Endothelial cell of umbilical vein (primary cell): ENCODE measurements at regions not wholly inside any gene's neighbourhood (a gene's known extent, or its start where the extent isn't known, plus 50 kb on each side); places are given as distances from the start of the nearest gene placed in this dataset.

Experiments
- BruUV-seq: library from RNA; stranded (reverse); fragments of 400-500 nt; replicated peaks from 2 replicates; lab custom pipeline; 2021; lab: Mats Ljungman, UMichigan
- CTCF ChIA-PET: fragments of 300-600, 350-600 bp; sonication (Branson Sonifier 250); formaldehyde crosslinking; loops from one replicate; lab custom pipeline; 2021; ENCODE audit warnings: antibody characterized with exemption, inconsistent platforms; lab: Charles Lee
- POLR2A ChIA-PET: fragments of 300-600, 350-600 bp; sonication (Branson Sonifier 250); formaldehyde crosslinking; loops from one replicate; lab custom pipeline; 2021; ENCODE audit warnings: antibody characterized with exemption, inconsistent platforms; lab: Charles Lee
- DNase-seq: peaks from one replicate; pipeline ENCODE4 v3.0.0-alpha.2; 2011; ENCODE audit warnings: low read depth, low spot score
- FAIRE-seq: peaks from 2 replicates; lab custom pipeline; 2011; peaks lifted over from hg19 to GRCh38; lab: Jason Lieb, UNC
- H2AFZ ChIP-seq: 2 replicates; pipeline ENCODE4 v1.6.0; 2012; ENCODE audit warnings: low read depth, low read length, control low read depth, inconsistent platforms
- H3K27ac ChIP-seq: 2 replicates; pipeline ENCODE4 v1.5.1; 2011; ENCODE audit warnings: low read depth, mild to moderate bottlenecking, control low read depth, low read length, moderate library complexity; ENCODE audit not compliant: insufficient read depth
- H3K27me3 ChIP-seq, 2 experiments: 2 replicates each; pipeline versions ENCODE4 v1.6.0 to v1.6.1; 2011; ENCODE audit warnings: low read length in 2 of 2, mixed read lengths in 1 of 2; ENCODE audit not compliant: control insufficient read depth in 2 of 2, insufficient read depth in 2 of 2
- H3K36me3 ChIP-seq, 2 experiments: 2 replicates in 1 of 2; 3 replicates in 1 of 2; pipeline ENCODE4 v1.5.1; 2011; ENCODE audit warnings: low read length in 2 of 2, mild to moderate bottlenecking in 1 of 2, moderate library complexity in 1 of 2; ENCODE audit not compliant: control insufficient read depth in 2 of 2, insufficient read depth in 2 of 2; ENCODE audit errors: extremely low read depth in 1 of 2
- H3K4me1 ChIP-seq: 3 replicates; pipeline ENCODE4 v1.5.1; 2011; ENCODE audit warnings: mild to moderate bottlenecking, low read length; ENCODE audit not compliant: control insufficient read depth, insufficient read depth; ENCODE audit errors: extremely low read depth
- H3K4me2 ChIP-seq: 2 replicates; pipeline ENCODE4 v1.6.1; 2011; ENCODE audit warnings: low read length, control low read depth, mixed read lengths; ENCODE audit not compliant: insufficient read depth
- H3K4me3 ChIP-seq, 3 experiments: fragments of 200-600 bp in 1 of 3; sonication (generic), shearing (Covaris generic) in 1 of 3; replicated peaks in 1 of 3; 2 replicates each; pipeline ENCODE4 v1.5.1; 2011 to 2016; ENCODE audit warnings: control low read depth in 3 of 3, low read length in 3 of 3, mild to moderate bottlenecking in 2 of 3, inconsistent platforms in 1 of 3, low read depth in 1 of 3, moderate library complexity in 1 of 3; ENCODE audit not compliant: insufficient read depth in 1 of 3
- H3K79me2 ChIP-seq: 2 replicates; pipeline ENCODE4 v1.6.0; 2012; ENCODE audit warnings: low read length, inconsistent platforms; ENCODE audit not compliant: control insufficient read depth, insufficient read depth
- H3K9ac ChIP-seq: replicated peaks from 2 replicates; pipeline ENCODE3; 2011; ENCODE audit warnings: low read length, control low read depth; ENCODE audit not compliant: insufficient read depth; ENCODE audit errors: extremely low read depth
- H3K9me1 ChIP-seq: replicated peaks from 3 replicates; pipeline ENCODE4 v1.6.0; 2011; ENCODE audit warnings: mild to moderate bottlenecking, low read length; ENCODE audit not compliant: control insufficient read depth, insufficient read depth; ENCODE audit errors: extremely low read depth
- H3K9me3 ChIP-seq: replicated peaks from 2 replicates; pipeline ENCODE4 v1.5.1; 2012; ENCODE audit warnings: low read length, inconsistent platforms; ENCODE audit not compliant: control insufficient read depth, insufficient read depth
- H4K20me1 ChIP-seq: replicated peaks from 2 replicates; pipeline ENCODE3; 2011; ENCODE audit warnings: mild to moderate bottlenecking, low read length; ENCODE audit not compliant: control insufficient read depth, insufficient read depth; ENCODE audit errors: extremely low read depth
- EZH2 ChIP-seq: IDR thresholded peaks from 2 replicates; pipeline ENCODE4 v1.6.1; 2012; ENCODE audit warnings: borderline replicate concordance, low read depth, mild to moderate bottlenecking, moderate library complexity, low read length, inconsistent platforms; ENCODE audit not compliant: severe bottlenecking
- FOS ChIP-seq: IDR thresholded peaks from 2 replicates; pipeline ENCODE4 v1.6.1; 2011; ENCODE audit warnings: mild to moderate bottlenecking, low read length, moderate library complexity, borderline replicate concordance; ENCODE audit not compliant: insufficient read depth
- GATA2 ChIP-seq: IDR thresholded peaks from 2 replicates; pipeline ENCODE4 v1.7.0; 2011; ENCODE audit warnings: low read depth, mild to moderate bottlenecking, moderate library complexity, mixed read lengths, low read length; ENCODE audit not compliant: insufficient read length, insufficient read depth
- JUN ChIP-seq: IDR thresholded peaks from 2 replicates; pipeline ENCODE4 v1.6.1; 2011; ENCODE audit warnings: borderline replicate concordance, low read depth; ENCODE audit not compliant: insufficient read length, insufficient read depth
- MAX ChIP-seq: IDR thresholded peaks from 2 replicates; pipeline ENCODE4 v1.6.1; 2011; ENCODE audit not compliant: insufficient read depth, insufficient read length
- MYC ChIP-seq: IDR thresholded peaks from one replicate; pipeline ENCODE4 v1.6.1; 2011; ENCODE audit warnings: mild to moderate bottlenecking, low read depth, low read length
- POLR2A ChIP-seq: IDR thresholded peaks from 2 replicates; pipeline ENCODE4 v1.6.1; 2012; ENCODE audit warnings: low read depth, mild to moderate bottlenecking, control low read depth, low read length
- POLR2AphosphoS5 ChIP-seq: IDR thresholded peaks from 2 replicates; pipeline ENCODE4 v1.6.1; 2012; ENCODE audit warnings: low read depth, mild to moderate bottlenecking, control low read depth, low read length, moderate library complexity; ENCODE audit not compliant: insufficient read depth
- dilution Hi-C: fragments of 300-500 bp; cut with MboI; formaldehyde crosslinking; loops from one replicate; pipeline ENCODE4 v1.15.0; 2019; ENCODE audit warnings: low sequenced_read_pairs; ENCODE audit not compliant: extremely low pct_ligation_motif_present
- intact Hi-C: fragments of 100-400 bp; cut with micrococcal nuclease; formaldehyde crosslinking; loops from one replicate; pipeline ENCODE4 v1.10.0; 2022
- TF ChIP-seq, protein P1 (sequence below), 2 donors: IDR thresholded peaks; 1 replicate in 1 of 2; 2 replicates in 1 of 2; pipeline ENCODE4 v1.5.1; 2011; ENCODE audit warnings: low read length in 2 of 2, mild to moderate bottlenecking in 2 of 2, moderate library complexity in 2 of 2, control low read depth in 1 of 2, inconsistent platforms in 1 of 2, low read depth in 1 of 2; ENCODE audit not compliant: insufficient read depth in 1 of 2; ENCODE audit errors: extremely low read depth in 1 of 2

DNA sequence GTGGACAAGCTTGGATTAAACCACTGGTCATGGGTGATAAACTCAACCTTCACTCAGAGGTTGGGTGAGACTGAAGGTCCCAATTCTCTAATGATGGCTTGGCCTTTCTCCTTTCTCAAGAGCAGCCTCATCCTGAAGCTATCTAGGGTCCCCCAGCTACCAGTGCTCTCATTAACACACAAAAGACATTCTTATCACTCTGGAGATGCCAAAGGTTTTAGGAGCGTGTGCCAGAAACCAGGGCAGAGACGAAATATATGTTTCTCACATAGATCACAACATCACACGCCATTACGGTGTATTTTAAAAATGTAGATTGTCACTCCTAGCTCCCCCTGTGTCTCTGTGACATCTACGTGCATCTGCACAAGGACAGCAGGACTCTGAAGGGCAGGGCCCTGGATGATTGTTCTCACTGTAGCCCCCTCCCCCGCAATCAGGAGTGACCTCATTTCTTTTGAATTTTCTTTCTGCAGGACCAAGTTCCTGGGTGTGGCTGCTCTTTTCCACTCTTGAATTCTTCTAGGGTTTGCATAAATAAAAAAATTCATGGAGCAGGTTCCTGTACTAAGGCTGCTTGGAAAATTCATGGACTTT is 311.3 kb downstream of the GADD45G start:
- H3K27ac ChIP-seq = no peak overlapping the region
- intact Hi-C loops (loop anchor here (10.0 kb wide), 1 partner anchor 189 kb away; no protein-coding TSS in a partner anchor), dilution Hi-C loops (no loop called here)
- H3K79me2 ChIP-seq = no peaks in the 10 kb centered on the region
- no peaks in the 10 kb centered on the region for H3K9me1 ChIP-seq
- H3K9ac ChIP-seq = no peak overlapping the region
- TF ChIP-seq GATA2 (no peak), MAX (no peak), POLR2AphosphoS5 (no peak), EZH2 (no peak), MYC (no peak), FOS (no peak), POLR2A (no peak), JUN (no peak)
- TF ChIP-seq, protein P1, sequence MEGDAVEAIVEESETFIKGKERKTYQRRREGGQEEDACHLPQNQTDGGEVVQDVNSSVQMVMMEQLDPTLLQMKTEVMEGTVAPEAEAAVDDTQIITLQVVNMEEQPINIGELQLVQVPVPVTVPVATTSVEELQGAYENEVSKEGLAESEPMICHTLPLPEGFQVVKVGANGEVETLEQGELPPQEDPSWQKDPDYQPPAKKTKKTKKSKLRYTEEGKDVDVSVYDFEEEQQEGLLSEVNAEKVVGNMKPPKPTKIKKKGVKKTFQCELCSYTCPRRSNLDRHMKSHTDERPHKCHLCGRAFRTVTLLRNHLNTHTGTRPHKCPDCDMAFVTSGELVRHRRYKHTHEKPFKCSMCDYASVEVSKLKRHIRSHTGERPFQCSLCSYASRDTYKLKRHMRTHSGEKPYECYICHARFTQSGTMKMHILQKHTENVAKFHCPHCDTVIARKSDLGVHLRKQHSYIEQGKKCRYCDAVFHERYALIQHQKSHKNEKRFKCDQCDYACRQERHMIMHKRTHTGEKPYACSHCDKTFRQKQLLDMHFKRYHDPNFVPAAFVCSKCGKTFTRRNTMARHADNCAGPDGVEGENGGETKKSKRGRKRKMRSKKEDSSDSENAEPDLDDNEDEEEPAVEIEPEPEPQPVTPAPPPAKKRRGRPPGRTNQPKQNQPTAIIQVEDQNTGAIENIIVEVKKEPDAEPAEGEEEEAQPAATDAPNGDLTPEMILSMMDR (IDR thresholded peaks at IDR 0.05; ENCODE audit: extremely low read depth in 1 of 2, insufficient read depth in 1 of 2, low read depth in 1 of 2, low read length in 2 of 2) = no peak
- H3K36me3 ChIP-seq = no peaks in the 10 kb centered on the region
- no TSS peak for BruUV-seq
- no peak overlapping the region for H2AFZ ChIP-seq
- H3K27me3 ChIP-seq = no peaks in the 10 kb centered on the region
- H3K4me3 ChIP-seq = no peak overlapping the region
- no peak for DNase-seq
- no peaks in the 10 kb centered on the region for H3K9me3 ChIP-seq
- no peak for FAIRE-seq
- no peaks in the 10 kb centered on the region for H4K20me1 ChIP-seq
- H3K4me1 ChIP-seq = no peaks in the 10 kb centered on the region
- ChIA-PET POLR2A (no interaction called here), CTCF (interaction anchor here (1.1 to 1.4 kb wide), 3 partner anchors 81 to 323 kb away, joined by 3 to 4 read pairs (median 3); no protein-coding TSS in a partner anchor)
- no peak overlapping the region for H3K4me2 ChIP-seq
